Gastroesophageal sphincter (tissue), 4 donors: ENCODE measurements at regions not wholly inside any gene's neighbourhood (a gene's known extent, or its start where the extent isn't known, plus 50 kb on each side); places are given as distances from the start of the nearest gene placed in this dataset.
"Not testable (repeated sequence)": the region's sequence is repeated elsewhere in the genome, so short reads cannot be mapped to it uniquely, and the experiment has no call there.

Source experiments
- ATAC-seq: fragments of 150-250 bp; one replicate; pipeline ENCODE4 v1.9.1; 2016; ENCODE audit warnings: mild to moderate bottlenecking, moderate library complexity
- H3K27ac ChIP-seq, 4 donors: fragments of 200-600 bp; sonication (generic) in 3 of 4; 1 replicate in 3 of 4; 2 replicates in 1 of 4; pipeline ENCODE4 v1.5.1; 2016 to 2019
- H3K27me3 ChIP-seq: fragments of 200-600 bp; sonication (generic); one replicate; pipeline ENCODE4 v1.5.1; 2019
- H3K36me3 ChIP-seq, 2 donors: fragments of 200-600 bp; sonication (generic); one replicate each; pipeline ENCODE4 v1.5.1; 2019; ENCODE audit warnings: control low read depth in 1 of 2
- H3K4me1 ChIP-seq, 3 donors: fragments of 200-600 bp; sonication (generic); 1 replicate in 2 of 3; 2 replicates in 1 of 3; pipeline ENCODE4 v1.5.1; 2016 to 2019; ENCODE audit warnings: control low read depth in 2 of 3
- H3K4me3 ChIP-seq, 2 donors: fragments of 200-600 bp; sonication (generic); one replicate each; pipeline ENCODE4 v1.5.1; 2019; ENCODE audit warnings: mild to moderate bottlenecking in 1 of 2, moderate library complexity in 1 of 2
- H3K9me3 ChIP-seq, 3 donors: fragments of 200-600 bp; sonication (generic); one replicate each; pipeline ENCODE4 v1.5.1; 2017 to 2019; ENCODE audit warnings: control low read depth in 2 of 3
- CTCF ChIP-seq, 4 experiments: fragments of 200-600 bp in 2 of 4; fragments of 450-650 bp in 2 of 4; sonication (generic) in 1 of 4; IDR thresholded peaks; one replicate each; pipeline ENCODE4 v1.5.1; 2017 to 2019; ENCODE audit warnings: antibody characterized with exemption in 4 of 4, mild to moderate bottlenecking in 2 of 4, moderate library complexity in 2 of 4
- EP300 ChIP-seq: sonication (generic); formaldehyde crosslinking; IDR thresholded peaks from one replicate; pipeline ENCODE4 v1.6.1; 2017; ENCODE audit warnings: antibody characterized with exemption, mild to moderate bottlenecking
- POLR2A ChIP-seq, 2 donors: fragments of 450-650 bp; IDR thresholded peaks; one replicate each; pipeline ENCODE4 v1.6.1; 2017; ENCODE audit warnings: antibody characterized with exemption in 2 of 2, mild to moderate bottlenecking in 2 of 2, moderate library complexity in 1 of 2
- POLR2AphosphoS5 ChIP-seq: sonication (generic); formaldehyde crosslinking; IDR thresholded peaks from one replicate; pipeline ENCODE4 v1.6.1; 2017; ENCODE audit warnings: antibody characterized with exemption
- WGBS, 2 donors: methylation state at CpG; one replicate each; pipeline ENCODE4 v1.1.5; 2018; ENCODE audit warnings: low coverage in 1 of 2; 5-methylcytosine and 5-hydroxymethylcytosine counted together

- peak; percentile 82 for ATAC-seq
- no peaks in the 10 kb centered on the region for H3K36me3 ChIP-seq
- WGBS, 2 donors, result no CpG with 5 or more reads among the region's 7 CpGs
These were observed 149.4 kb downstream of the EFNB1 start for GRCh38 chrX:68978255-68978654.

GRCh38 chrX:68953331-68953730 lies 124.5 kb downstream of the EFNB1 start:
- TF ChIP-seq POLR2AphosphoS5 (no peak), EP300 (no peak), POLR2A (IDR thresholded peaks at IDR 0.05) (no peak), CTCF (IDR thresholded peaks at IDR 0.05) (no peak)
- 98% methylated on average over 6 of the region's 6 CpGs; no CpG with 5 or more reads in 1 of the 2 donors for WGBS, 2 donors
- no peaks in the 10 kb centered on the region for H3K27me3 ChIP-seq
- ATAC-seq, result no peak
- H3K27ac ChIP-seq, result no peak overlapping the region
- no peaks in the 10 kb centered on the region for H3K4me1 ChIP-seq
- H3K36me3 ChIP-seq, result no peaks in the 10 kb centered on the region
- no peak overlapping the region for H3K4me3 ChIP-seq
- H3K9me3 ChIP-seq, result no peaks in the 10 kb centered on the region

More at GRCh38 chrX:68978255-68978654, 149.4 kb downstream of the EFNB1 start:
- H3K9me3 ChIP-seq, result no peaks in the 10 kb centered on the region
- peaks cover 0 to 18% (median 2%) of the 10 kb centered on the region in 3 donors for H3K4me1 ChIP-seq
- TF ChIP-seq EP300 (no peak), POLR2AphosphoS5 (no peak), POLR2A (IDR thresholded peaks at IDR 0.05) (no peak), CTCF (IDR thresholded peaks at IDR 0.05) (no peak)
- no peak overlapping the region for H3K4me3 ChIP-seq
- H3K27ac ChIP-seq, result no peak overlapping the region
- no peaks in the 10 kb centered on the region for H3K27me3 ChIP-seq

GRCh38 chrX:68951942-68952619 lies 123.3 kb downstream of the EFNB1 start:
- H3K36me3 ChIP-seq, H3K27me3 ChIP-seq, H3K4me3 ChIP-seq, H3K9me3 ChIP-seq, H3K4me1 ChIP-seq, H3K27ac ChIP-seq, ATAC-seq: not testable (repeated sequence)
- 33% methylated on average over 1 of the region's 32 CpGs; no CpG with 5 or more reads in 1 of the 2 donors for WGBS, 2 donors

- Histone ChIP-seq H3K9me3 (no peaks in the 10 kb centered on the region), H3K4me3 (no peak overlapping the region), H3K27ac (no peak overlapping the region), H3K36me3 (no peaks in the 10 kb centered on the region), H3K4me1 (no peaks in the 10 kb centered on the region), H3K27me3 (no peaks in the 10 kb centered on the region)
- WGBS, 2 donors, result 50 to 66% methylated on average over 2 of the region's 2 CpGs
- ATAC-seq, result no peak
- TF ChIP-seq POLR2A (IDR thresholded peaks at IDR 0.05) (no peak), CTCF (IDR thresholded peaks at IDR 0.05) (no peak), EP300 (no peak), POLR2AphosphoS5 (no peak)
These were observed 122.1 kb downstream of the EFNB1 start for GRCh38 chrX:68950937-68951336.

- no peaks in the 10 kb centered on the region for H3K36me3 ChIP-seq
- no peak for ATAC-seq
- no peak overlapping the region for H3K4me3 ChIP-seq
- H3K27me3 ChIP-seq, result no peaks in the 10 kb centered on the region
- H3K27ac ChIP-seq, result no peak overlapping the region
- 70% methylated on average over 2 of the region's 6 CpGs; no CpG with 5 or more reads in 1 of the 2 donors for WGBS, 2 donors
- no peaks in the 10 kb centered on the region for H3K4me1 ChIP-seq
- TF ChIP-seq POLR2A (IDR thresholded peaks at IDR 0.05), result no peak
- TF ChIP-seq CTCF (IDR thresholded peaks at IDR 0.05), result no peak
- TF ChIP-seq EP300, result no peak
- TF ChIP-seq POLR2AphosphoS5, result no peak
- no peaks in the 10 kb centered on the region for H3K9me3 ChIP-seq
These were observed 119.2 kb downstream of the EFNB1 start for GRCh38 chrX:68947882-68948605.
